ENCODE measurements at regions not wholly inside any gene's neighbourhood (a gene's known extent, or its start where the extent isn't known, plus 50 kb on each side); places are given as distances from the start of the nearest gene placed in this dataset.

DNA sequence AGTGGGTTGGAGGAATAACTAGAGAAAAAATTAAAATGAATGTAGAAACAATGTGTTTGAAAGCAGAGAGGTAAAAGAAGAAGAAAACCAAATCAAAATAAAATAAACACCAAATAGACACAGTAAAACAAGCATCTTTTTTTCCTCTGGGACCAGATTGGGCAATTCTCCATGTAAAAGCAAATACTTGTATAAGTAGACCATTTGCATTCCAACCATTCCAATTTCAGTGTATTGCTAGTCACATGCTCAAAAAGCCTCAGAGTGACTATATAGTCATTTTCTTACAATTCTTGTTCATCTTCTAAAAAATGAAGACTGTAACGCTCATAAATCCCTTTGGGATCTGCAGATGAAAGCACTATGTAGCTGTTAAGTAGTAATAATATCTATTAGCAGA is 969.5 kb downstream of the PCDH18 start:
- DNase-seq (ENCODE audit: low read depth in 2 of 2): peak; percentile 10 to 84
- H3K4me3 ChIP-seq (replicated peaks in 1 of 2; ENCODE audit: low read depth in 2 of 2, low read length in 2 of 2): no peak overlapping the region
- no peak for TF ChIP-seq CTCF (IDR thresholded peaks at IDR 0.05; ENCODE audit: low read depth, low read length)

DNA sequence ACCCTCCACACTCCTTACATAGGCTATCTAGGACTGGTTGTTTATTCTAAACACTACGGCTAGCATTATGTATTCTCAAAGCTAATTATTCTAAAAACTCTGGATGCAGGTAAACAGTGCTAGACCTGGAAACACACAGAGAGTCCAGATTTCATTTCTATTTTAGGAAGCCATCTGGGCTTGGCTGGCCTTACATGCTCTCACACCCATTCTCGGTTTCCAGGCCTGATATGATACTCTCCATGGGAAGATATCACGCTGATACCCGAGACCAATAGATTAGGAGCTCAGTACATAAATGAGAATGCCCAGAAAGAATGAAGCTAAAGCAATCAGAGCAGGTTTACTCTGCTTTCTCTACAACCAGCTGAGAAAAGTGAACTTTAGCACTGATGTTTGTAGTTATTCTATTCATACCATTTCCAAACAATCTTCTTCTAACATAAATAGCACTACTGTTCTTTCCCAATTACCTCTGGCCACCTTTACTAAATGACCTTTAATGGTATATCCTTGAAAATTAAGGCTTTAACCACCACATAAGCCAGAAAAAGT is 973.3 kb downstream of the PCDH18 start:
- TF ChIP-seq CTCF (IDR thresholded peaks at IDR 0.05; ENCODE audit: low read depth, low read length): no peak
- H3K4me3 ChIP-seq (replicated peaks in 1 of 2; ENCODE audit: low read depth in 2 of 2, low read length in 2 of 2): no peak overlapping the region
- no peak for DNase-seq (ENCODE audit: low read depth in 2 of 2)

- DNase-seq (ENCODE audit: low read depth in 2 of 2): no peak
- no peak overlapping the region for H3K4me3 ChIP-seq (replicated peaks in 1 of 2; ENCODE audit: low read depth in 2 of 2, low read length in 2 of 2)
- no peak for TF ChIP-seq CTCF (IDR thresholded peaks at IDR 0.05; ENCODE audit: low read depth, low read length)
Observed at GRCh38 chr4:136557396-136557795, 974.9 kb downstream of the PCDH18 start.

DNA sequence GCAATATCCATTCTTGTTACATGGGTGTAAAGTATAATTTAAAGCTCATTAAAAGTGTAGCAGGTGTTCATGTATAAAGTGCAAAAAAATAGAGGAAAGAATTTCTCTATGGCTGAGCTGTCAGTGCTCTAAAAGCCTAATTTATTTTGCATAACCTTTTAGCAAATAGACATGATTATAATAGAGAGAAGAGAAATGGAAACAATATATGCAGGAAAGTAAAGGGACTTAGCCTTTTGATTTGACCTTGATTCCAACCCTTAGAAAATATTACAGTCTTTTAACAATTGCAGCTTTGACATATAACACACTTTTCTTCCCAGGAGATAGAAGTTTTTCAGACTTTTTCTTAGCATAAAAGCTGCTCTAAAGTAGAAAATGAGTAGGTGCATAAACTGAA is 978.3 kb downstream of the PCDH18 start:
- TF ChIP-seq CTCF (IDR thresholded peaks at IDR 0.05; ENCODE audit: low read depth, low read length): no peak
- no peak for DNase-seq (ENCODE audit: low read depth in 2 of 2)
- no peak overlapping the region for H3K4me3 ChIP-seq (replicated peaks in 1 of 2; ENCODE audit: low read depth in 2 of 2, low read length in 2 of 2)

DNA sequence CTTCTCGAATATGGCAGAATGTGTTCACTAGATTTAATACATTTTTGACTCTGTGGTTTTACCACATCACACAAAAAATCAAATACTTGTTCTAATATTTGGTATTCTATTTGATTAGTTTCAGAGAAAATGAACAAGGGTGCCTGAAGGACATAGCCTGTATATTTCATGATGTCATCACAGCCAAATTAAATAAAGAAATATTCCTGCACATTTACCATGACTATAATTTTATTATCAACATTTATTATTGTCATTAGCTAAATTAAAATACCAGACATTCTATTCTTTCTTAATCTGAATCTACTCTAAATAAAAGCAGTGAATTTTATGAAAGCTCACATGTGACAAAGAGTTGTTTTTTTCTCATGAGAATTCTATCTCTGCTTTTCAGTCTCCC is 980.5 kb downstream of the PCDH18 start:
- TF ChIP-seq CTCF (IDR thresholded peaks at IDR 0.05; ENCODE audit: low read depth, low read length): no peak
- no peak for DNase-seq (ENCODE audit: low read depth in 2 of 2)

GRCh38 chr4:136540747-136541146 is 991.5 kb downstream of the PCDH18 start:
- no peak for DNase-seq (ENCODE audit: low read depth in 2 of 2)
- TF ChIP-seq CTCF (IDR thresholded peaks at IDR 0.05; ENCODE audit: low read depth, low read length): no peak
- H3K4me3 ChIP-seq (replicated peaks in 1 of 2; ENCODE audit: low read depth in 2 of 2, low read length in 2 of 2): no peak overlapping the region

More for the DNA sequence above, 980.5 kb downstream of the PCDH18 start:
- no peak overlapping the region for H3K4me3 ChIP-seq (replicated peaks in 1 of 2; ENCODE audit: low read depth in 2 of 2, low read length in 2 of 2)

- no peak for TF ChIP-seq CTCF (IDR thresholded peaks at IDR 0.05; ENCODE audit: low read depth, low read length)
- DNase-seq (ENCODE audit: low read depth in 2 of 2): no peak
- H3K4me3 ChIP-seq (replicated peaks in 1 of 2; ENCODE audit: low read depth in 2 of 2, low read length in 2 of 2): no peak overlapping the region
Observed at GRCh38 chr4:136528131-136528530, 1004.2 kb downstream of the PCDH18 start.

Data from cardiac fibroblast (primary cell).